HG03039 (cell line): ENCODE measurements at regions not wholly inside any gene's neighbourhood (a gene's known extent, or its start where the extent isn't known, plus 50 kb on each side); places are given as distances from the start of the nearest gene placed in this dataset.
"Not testable (repeated sequence)": the region's sequence is repeated elsewhere in the genome, so short reads cannot be mapped to it uniquely, and the experiment has no call there.

ENCODE experiments used
- ATAC-seq: cut with Tn5 transposase; IDR thresholded peaks from one replicate; pipeline ENCODE4 v1.9.1; 2021; ENCODE audit warnings: mild to moderate bottlenecking, moderate library complexity; ENCODE audit not compliant: unreplicated experiment

- no peak for ATAC-seq
Observed at GRCh38 chr13:73536865-73537264, 478.1 kb downstream of the KLF5 start.

GRCh38 chr13:73535341-73535740 is 476.5 kb downstream of the KLF5 start:
- ATAC-seq, result no peak

- ATAC-seq, result no peak
Observed at GRCh38 chr13:73532987-73533510, 474.2 kb downstream of the KLF5 start.

- no peak for ATAC-seq
Observed at GRCh38 chr13:73532582-73532981, 473.8 kb downstream of the KLF5 start.

GRCh38 chr13:73531014-73531413 is 472.2 kb downstream of the KLF5 start:
- ATAC-seq, result no peak

GRCh38 chr13:73522937-73523336 is 464.1 kb downstream of the KLF5 start:
- no peak for ATAC-seq

GRCh38 chr13:73521985-73522524 is 463.2 kb downstream of the KLF5 start:
- no peak for ATAC-seq

GRCh38 chr13:73521290-73521624 is 462.5 kb downstream of the KLF5 start:
- no peak for ATAC-seq

GRCh38 chr13:73520566-73521289 is 461.9 kb downstream of the KLF5 start:
- ATAC-seq, result no peak

- not testable (repeated sequence) for ATAC-seq
Observed at GRCh38 chr13:73520135-73520534, 461.3 kb downstream of the KLF5 start.

- no peak for ATAC-seq
Observed at GRCh38 chr13:73519396-73520116, 460.8 kb downstream of the KLF5 start.

GRCh38 chr13:73517766-73518165 is 459.0 kb downstream of the KLF5 start:
- ATAC-seq, result no peak

GRCh38 chr13:73516731-73517130 is 457.9 kb downstream of the KLF5 start:
- ATAC-seq, result no peak

GRCh38 chr13:73514208-73514607 is 455.4 kb downstream of the KLF5 start:
- ATAC-seq, result no peak

GRCh38 chr13:73513751-73514150 is 454.9 kb downstream of the KLF5 start:
- no peak for ATAC-seq

- no peak for ATAC-seq
Observed at GRCh38 chr13:73508841-73509240, 450.0 kb downstream of the KLF5 start.

- no peak for ATAC-seq
Observed at GRCh38 chr13:73505376-73505890, 446.6 kb downstream of the KLF5 start.

- ATAC-seq, result no peak
Observed at GRCh38 chr13:73499695-73500094, 440.9 kb downstream of the KLF5 start.

GRCh38 chr13:73497430-73497829 is 438.6 kb downstream of the KLF5 start:
- no peak for ATAC-seq

GRCh38 chr13:73496711-73497110 is 437.9 kb downstream of the KLF5 start:
- no peak for ATAC-seq

GRCh38 chr13:73492811-73493210 is 434.0 kb downstream of the KLF5 start:
- no peak for ATAC-seq

- no peak for ATAC-seq
Observed at GRCh38 chr13:73482556-73482955, 423.8 kb downstream of the KLF5 start.
